Motor neuron (in vitro differentiated cells): ENCODE measurements at regions not wholly inside any gene's neighbourhood (a gene's known extent, or its start where the extent isn't known, plus 50 kb on each side); places are given as distances from the start of the nearest gene placed in this dataset.
A peak's percentile ranks its signal among the peaks of the same experiment; 100 is the strongest.

ENCODE experiments used
- ATAC-seq, 8 experiments: fragments of 200-7000 bp; cut with Tn5 transposase; replicated peaks in 6 of 8; 2 replicates each; pipeline ENCODE4 v1.8.0; 2021; ENCODE audit warnings: mild to moderate bottlenecking in 8 of 8, moderate library complexity in 8 of 8
- H3K27ac ChIP-seq, 2 donors: fragments of 250-450 bp; sonication (Bioruptor Pico); 2 replicates each; pipeline ENCODE4 v1.9.0; 2021; ENCODE audit warnings: antibody characterized with exemption in 2 of 2, mild to moderate bottlenecking in 2 of 2, moderate library complexity in 1 of 2
- H3K4me1 ChIP-seq, 2 donors: fragments of 250-450 bp; sonication (Bioruptor Pico); replicated peaks in 1 of 2; 2 replicates each; pipeline ENCODE4 v1.6.1; 2021; ENCODE audit warnings: antibody characterized with exemption in 2 of 2, mild to moderate bottlenecking in 2 of 2, moderate library complexity in 1 of 2
- H3K4me3 ChIP-seq, 5 donors: fragments of 250-450 bp; sonication (Bioruptor Pico); 2 replicates each; pipeline ENCODE4 v1.9.0; 2021; ENCODE audit warnings: antibody characterized with exemption in 5 of 5, mild to moderate bottlenecking in 5 of 5, moderate library complexity in 4 of 5
- WGBS, 10 experiments: fragments of 450-650 bp; shearing (Covaris generic); methylation state at CpG; one replicate each; pipeline ENCODE4 v1.0.0; 2022; 5-methylcytosine and 5-hydroxymethylcytosine counted together
- in situ Hi-C, 9 experiments: fragments of 400-800 bp; cut with MboI; loops; one replicate each; pipeline ENCODE4 v1.15.0; 2021; ENCODE audit warnings: low sequenced_read_pairs in 9 of 9, low pct_unique_long_range_greater_than_20kb in 2 of 9; ENCODE audit not compliant: unreplicated experiment in 9 of 9

- 0 to 100% (median 88%) methylated on average over 1 to 6 of the region's 6 CpGs for WGBS, 10 experiments
- in situ Hi-C loops = no loop called here
- Histone ChIP-seq H3K4me3 (no peak overlapping the region), H3K27ac (no peak overlapping the region), H3K4me1 (no peaks in the 10 kb centered on the region)
- peak in 3 of 8 experiments; percentile 31 to 88 (median 84) for ATAC-seq
These were observed 770.1 kb upstream of the CELF2 start for GRCh38 chr10:10247585-10247984.

DNA sequence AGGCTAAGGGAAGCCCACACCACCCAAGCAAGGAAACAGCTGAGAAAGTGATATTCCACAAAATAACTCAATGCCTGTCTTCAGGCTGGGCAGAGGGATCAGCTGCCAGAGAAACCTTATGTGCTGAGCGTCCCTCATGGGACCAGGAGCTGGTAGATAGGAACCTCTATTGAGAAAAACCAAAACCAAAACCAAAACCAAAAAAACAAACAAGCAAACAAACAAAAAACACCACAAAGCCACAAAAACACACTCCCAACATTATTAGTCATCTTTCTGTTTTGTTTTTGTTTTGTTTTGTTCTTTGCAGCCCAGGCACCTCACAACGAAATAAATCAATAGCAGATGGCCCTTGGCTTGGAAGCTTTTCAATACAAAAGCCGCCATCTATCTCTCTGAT, 760.8 kb upstream of the CELF2 start:
- no peaks in the 10 kb centered on the region for H3K4me1 ChIP-seq
- ATAC-seq = peak in 1 of 8 experiments; percentile 45
- in situ Hi-C loops = no loop called here
- H3K4me3 ChIP-seq = no peak overlapping the region
- WGBS, 10 experiments = 0 to 100% (median 80%) methylated on average over 1 to 3 of the region's 3 CpGs; no CpG with 5 or more reads in 1 of the 10 experiments
- no peak overlapping the region for H3K27ac ChIP-seq

- H3K4me3 ChIP-seq = no peak overlapping the region
- ATAC-seq = no peak
- in situ Hi-C loops = no loop called here
- H3K4me1 ChIP-seq = no peaks in the 10 kb centered on the region
- 0 to 100% (median 90%) methylated on average over 1 to 4 of the region's 4 CpGs; no CpG with 5 or more reads in 1 of the 10 experiments for WGBS, 10 experiments
- H3K27ac ChIP-seq = no peak overlapping the region
These were observed 758.7 kb upstream of the CELF2 start for GRCh38 chr10:10259013-10259412.

DNA sequence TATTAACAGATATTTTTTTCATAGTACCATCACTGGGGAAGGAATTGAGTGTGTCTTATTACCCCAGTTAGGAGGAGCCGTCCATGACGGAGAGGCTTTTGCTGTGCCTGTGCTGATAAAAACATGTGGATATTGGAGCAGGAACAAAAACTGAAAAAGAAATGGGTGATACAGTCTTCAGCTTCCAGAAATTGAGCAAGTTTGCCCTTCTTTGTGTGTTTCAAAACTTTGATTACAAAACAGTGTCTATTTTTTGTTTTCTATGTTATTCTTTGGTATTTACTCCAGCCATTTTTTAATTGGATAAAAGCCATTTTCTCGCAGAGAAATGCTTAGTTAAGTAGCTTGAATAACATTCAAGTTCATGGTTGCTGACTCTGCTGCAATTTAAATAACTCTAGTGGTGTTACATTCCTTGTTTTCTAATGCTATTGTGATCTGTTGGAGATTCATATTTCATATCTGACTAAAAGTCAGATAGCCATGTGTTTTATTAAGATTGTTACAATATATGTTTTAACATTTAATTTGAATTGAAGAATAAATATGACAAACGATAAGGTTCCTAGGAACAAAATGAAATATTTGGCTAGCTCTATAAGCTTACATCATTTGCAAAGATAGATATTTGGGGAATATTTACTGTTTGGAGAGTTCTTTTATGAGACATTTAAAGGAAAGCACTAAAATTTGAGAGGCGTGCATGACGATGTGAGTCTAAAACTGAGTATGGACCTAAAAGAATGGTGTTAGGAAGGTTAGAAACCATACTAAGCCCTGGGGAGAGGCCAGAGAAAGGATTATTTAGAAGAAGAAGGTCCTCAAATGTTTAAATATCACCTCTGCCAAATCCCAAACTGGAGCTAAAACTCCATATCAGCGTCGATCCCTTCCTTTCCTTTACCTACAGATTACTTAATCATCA, 747.3 kb upstream of the CELF2 start:
- in situ Hi-C loops = no loop called here
- Histone ChIP-seq H3K27ac (no peak overlapping the region), H3K4me3 (no peak overlapping the region), H3K4me1 (peaks cover 0 to 4% of the 10 kb centered on the region in 2 donors)
- 7 to 100% (median 80%) methylated on average over 1 to 8 of the region's 8 CpGs for WGBS, 10 experiments
- ATAC-seq = no peak

GRCh38 chr10:10271639-10272192, 746.0 kb upstream of the CELF2 start:
- in situ Hi-C loops = no loop called here
- no peak overlapping the region for H3K27ac ChIP-seq
- no peak overlapping the region for H3K4me3 ChIP-seq
- peaks cover 0 to 4% of the 10 kb centered on the region in 2 donors for H3K4me1 ChIP-seq
- WGBS, 10 experiments = 40 to 100% methylated on average over 1 of the region's 1 CpG; no CpG with 5 or more reads in 8 of the 10 experiments
- no peak for ATAC-seq

DNA sequence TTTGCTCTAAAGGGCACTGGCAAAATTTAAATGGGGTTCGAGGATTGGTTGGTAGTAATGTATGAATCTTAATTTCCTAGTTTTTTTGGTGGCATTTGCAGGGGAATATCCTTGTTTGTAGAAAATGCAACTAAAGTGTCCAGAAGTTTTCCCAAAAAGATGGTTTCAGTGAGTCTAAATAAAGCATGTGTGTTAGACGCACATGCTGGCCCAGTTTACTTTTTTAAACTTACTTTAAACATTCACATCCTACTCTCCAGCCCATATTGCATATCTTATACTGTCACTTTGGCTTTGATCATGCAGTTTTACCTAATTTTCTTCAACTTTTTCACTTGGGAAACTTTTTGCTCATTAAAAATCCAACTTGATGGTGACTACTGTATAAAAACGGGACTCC, 744.0 kb upstream of the CELF2 start:
- in situ Hi-C loops = no loop called here
- no peak for ATAC-seq
- H3K4me3 ChIP-seq = no peak overlapping the region
- no peak overlapping the region for H3K27ac ChIP-seq
- 14 to 100% (median 96%) methylated on average over 1 to 3 of the region's 3 CpGs for WGBS, 10 experiments
- H3K4me1 ChIP-seq = peaks cover 0 to 10% of the 10 kb centered on the region in 2 donors

DNA sequence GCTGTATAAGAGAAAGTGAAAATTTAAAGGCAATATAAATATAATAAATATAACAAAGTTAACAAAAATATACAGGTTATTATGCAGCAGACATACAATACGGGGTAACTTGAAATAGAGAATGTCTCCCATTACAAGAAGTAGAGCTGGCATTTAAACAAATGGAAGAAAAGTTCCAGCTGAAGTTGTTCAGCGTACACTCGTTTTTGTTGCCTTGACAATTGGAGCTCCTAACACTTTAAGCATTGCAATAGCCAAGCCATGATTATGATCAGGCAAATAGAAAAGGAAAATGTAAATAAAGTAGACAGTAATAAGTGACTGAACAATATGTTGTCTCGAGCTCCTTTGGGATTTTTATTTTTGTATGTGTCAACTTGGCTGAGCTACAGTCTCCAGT, 737.8 kb upstream of the CELF2 start:
- ATAC-seq = no peak
- Histone ChIP-seq H3K4me3 (no peak overlapping the region), H3K4me1 (peaks cover 0 to 6% of the 10 kb centered on the region in 2 donors), H3K27ac (no peak overlapping the region)
- in situ Hi-C loops = no loop called here
- 17 to 85% (median 65%) methylated on average over 1 to 4 of the region's 4 CpGs for WGBS, 10 experiments

GRCh38 chr10:10292501-10292900, 725.2 kb upstream of the CELF2 start:
- no peak for ATAC-seq
- WGBS, 10 experiments = 0 to 100% (median 47%) methylated on average over 1 to 4 of the region's 4 CpGs; no CpG with 5 or more reads in 1 of the 10 experiments
- H3K27ac ChIP-seq = no peak overlapping the region
- in situ Hi-C loops = no loop called here
- peaks cover 20 to 29% of the 10 kb centered on the region in 2 donors for H3K4me1 ChIP-seq
- H3K4me3 ChIP-seq = no peak overlapping the region

- WGBS, 10 experiments = 0 to 64% (median 11%) methylated on average over 1 of the region's 1 CpG; no CpG with 5 or more reads in 3 of the 10 experiments
- in situ Hi-C loops = no loop called here
- no peak for ATAC-seq
- Histone ChIP-seq H3K4me3 (no peak overlapping the region), H3K4me1 (peaks cover 20 to 29% of the 10 kb centered on the region in 2 donors), H3K27ac (no peak overlapping the region)
These were observed 724.6 kb upstream of the CELF2 start for GRCh38 chr10:10293041-10293440.

DNA sequence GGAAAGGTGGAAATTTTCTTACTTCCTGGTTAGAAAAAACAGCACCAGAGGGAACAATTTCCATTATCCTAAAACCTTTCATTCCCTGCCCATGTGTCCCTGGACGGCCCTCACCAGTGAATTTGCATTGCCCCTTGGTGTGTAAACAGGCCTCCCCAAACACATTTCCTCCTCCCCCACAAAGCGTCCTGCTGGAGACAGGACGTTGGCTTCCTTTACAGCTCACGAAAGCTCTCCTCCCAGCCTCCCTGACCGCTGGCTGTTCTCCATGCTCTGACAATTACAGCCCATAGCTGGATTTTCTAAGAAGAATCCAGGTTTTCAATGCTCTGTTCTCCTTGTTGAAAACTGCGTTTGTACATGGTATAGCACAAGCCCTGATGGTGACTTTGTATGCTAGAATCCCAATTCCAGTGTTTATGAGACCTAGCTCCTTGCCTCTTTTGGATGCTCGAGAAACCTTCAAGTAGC, 724.2 kb upstream of the CELF2 start:
- in situ Hi-C loops = no loop called here
- no peak overlapping the region for H3K27ac ChIP-seq
- ATAC-seq = peak in 7 of 8 experiments; percentile 20 to 55 (median 35)
- WGBS, 10 experiments = 2 to 50% (median 35%) methylated on average over 3 to 7 of the region's 7 CpGs; no CpG with 5 or more reads in 1 of the 10 experiments
- H3K4me1 ChIP-seq = peaks cover 20 to 29% of the 10 kb centered on the region in 2 donors
- no peak overlapping the region for H3K4me3 ChIP-seq

DNA sequence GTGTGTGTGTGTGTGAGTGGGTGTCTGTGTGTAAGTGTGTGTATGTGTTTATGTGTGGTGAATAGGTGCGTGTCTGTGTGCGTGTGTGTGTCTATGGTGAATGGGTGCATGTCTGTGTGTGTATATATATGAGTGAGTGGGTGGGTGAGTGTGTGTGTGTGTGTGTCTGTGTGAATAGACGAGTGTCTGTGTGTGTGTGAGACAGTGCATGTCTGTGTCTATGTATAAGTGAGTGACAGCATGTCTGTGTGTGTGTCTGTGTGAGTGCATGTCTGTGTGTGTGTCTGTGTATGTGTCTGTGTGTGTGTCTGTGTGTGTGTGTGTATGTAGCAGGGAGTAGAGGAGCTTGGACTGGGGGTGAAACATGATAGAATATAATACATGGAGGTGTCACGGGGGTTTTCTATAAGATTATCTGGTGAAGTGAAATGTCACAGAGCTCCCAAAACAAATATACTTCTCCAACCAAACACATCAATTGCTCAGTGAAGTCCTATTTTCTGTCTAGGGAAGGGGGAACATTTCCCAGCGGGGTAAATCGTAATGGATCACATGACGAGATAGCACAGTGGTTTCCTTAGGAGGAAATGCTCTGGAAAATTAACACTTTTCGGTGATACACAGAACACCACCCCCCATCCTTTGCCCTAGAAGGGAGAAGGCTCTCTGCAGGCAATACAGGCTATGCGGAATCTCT, 723.3 kb upstream of the CELF2 start:
- peak in 4 of 8 experiments; percentile 6 to 23 (median 19) for ATAC-seq
- H3K27ac ChIP-seq = peak overlapping the region in 1 of 2 donors; percentile 4
- H3K4me3 ChIP-seq = no peak overlapping the region
- 37 to 100% (median 75%) methylated on average over 1 to 7 of the region's 9 CpGs; no CpG with 5 or more reads in 3 of the 10 experiments for WGBS, 10 experiments
- in situ Hi-C loops = no loop called here
- peaks cover 20 to 29% of the 10 kb centered on the region in 2 donors for H3K4me1 ChIP-seq

DNA sequence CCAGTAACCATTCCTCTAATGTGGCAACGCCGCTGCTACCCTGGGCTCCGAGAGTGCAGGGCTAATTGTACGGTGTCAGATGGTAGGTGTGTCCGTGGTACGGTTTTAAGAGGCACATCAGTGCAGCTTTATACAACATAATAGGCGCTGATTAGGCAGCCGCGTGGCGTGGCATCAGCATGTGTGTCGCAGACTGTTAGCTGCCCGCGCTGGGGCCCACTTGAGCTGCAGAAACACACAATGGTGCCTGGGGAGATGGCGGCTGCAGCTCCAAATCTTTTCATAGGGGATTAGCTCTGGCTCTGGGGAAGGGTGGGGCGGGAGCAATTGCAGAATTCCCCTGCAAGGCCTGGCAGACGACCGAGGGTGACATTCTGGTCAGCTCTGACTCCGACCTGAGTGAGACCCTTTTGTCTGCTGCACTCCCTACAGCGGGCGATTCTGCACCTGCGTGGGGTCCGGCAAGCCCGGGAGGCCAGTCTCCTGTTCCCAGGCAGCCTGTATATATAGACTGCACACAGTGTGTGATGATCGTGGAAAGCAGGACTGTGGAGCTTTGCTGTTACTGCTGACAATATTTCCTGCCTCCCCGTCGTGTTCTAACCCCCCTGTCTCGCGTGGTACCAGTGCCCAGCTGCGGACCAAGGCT, 722.7 kb upstream of the CELF2 start:
- 0 to 100% (median 83%) methylated on average over 1 to 23 of the region's 29 CpGs; no CpG with 5 or more reads in 4 of the 10 experiments for WGBS, 10 experiments
- ATAC-seq = peak in 4 of 8 experiments; percentile 73 to 84 (median 78)
- H3K4me3 ChIP-seq = no peak overlapping the region
- in situ Hi-C loops = no loop called here
- H3K27ac ChIP-seq = peak overlapping the region in 1 of 2 donors; percentile 4
- H3K4me1 ChIP-seq = peaks cover 20 to 29% of the 10 kb centered on the region in 2 donors
